Activated T-cell treated with anti-CD3 and anti-CD28 coated beads, Interleukin-2, amount 50 U/mL, for 4 hours (primary cell): ENCODE measurements at regions not wholly inside any gene's neighbourhood (a gene's known extent, or its start where the extent isn't known, plus 50 kb on each side); places are given as distances from the start of the nearest gene placed in this dataset.
"Not testable (repeated sequence)": the region's sequence is repeated elsewhere in the genome, so short reads cannot be mapped to it uniquely, and the experiment has no call there.

ENCODE experiments used
- ATAC-seq, 2 donors: fragments of 200-7000 bp; cut with Tn5 transposase; one replicate each; pipeline ENCODE4 v1.10.0; 2021
- DNase-seq: peaks from one replicate; pipeline ENCODE4 v3.0.0-alpha.2; 2020
- H3K27me3 Mint-ChIP-seq: one replicate; pipeline ENCODE4 v1.8.0; 2021; ENCODE audit warnings: low read depth, mixed read lengths
- H3K36me3 Mint-ChIP-seq: one replicate; pipeline ENCODE4 v1.8.0; 2022; ENCODE audit warnings: mixed read lengths; ENCODE audit not compliant: insufficient read depth
- H3K4me1 Mint-ChIP-seq: one replicate; pipeline ENCODE4 v1.8.0; 2021; ENCODE audit warnings: low read depth, mixed read lengths
- H3K4me3 Mint-ChIP-seq: one replicate; pipeline ENCODE4 v1.8.0; 2021; ENCODE audit warnings: mild to moderate bottlenecking, moderate library complexity, mixed read lengths
- H3K9me3 Mint-ChIP-seq: one replicate; pipeline ENCODE4 v1.8.0; 2021; ENCODE audit warnings: mixed read lengths

- Mint-ChIP-seq H3K4me1 (no peaks in the 10 kb centered on the region), H3K36me3 (no peaks in the 10 kb centered on the region), H3K27me3 (no peaks in the 10 kb centered on the region), H3K9me3 (no peaks in the 10 kb centered on the region), H3K4me3 (no peak overlapping the region)
- ATAC-seq (no peak), DNase-seq (no peak)
These were observed 182.7 kb downstream of the KIT start for GRCh38 chr4:54840430-54840829.

- no peaks in the 10 kb centered on the region for H3K36me3 Mint-ChIP-seq
- no peak for DNase-seq
- no peaks in the 10 kb centered on the region for H3K9me3 Mint-ChIP-seq
These were observed 180.5 kb downstream of the KIT start for GRCh38 chr4:54838301-54838700.

GRCh38 chr4:54837576-54838140, 179.9 kb downstream of the KIT start:
- Mint-ChIP-seq H3K4me3 (no peak overlapping the region), H3K4me1 (no peaks in the 10 kb centered on the region), H3K27me3 (no peaks in the 10 kb centered on the region), H3K36me3 (no peaks in the 10 kb centered on the region), H3K9me3 (no peaks in the 10 kb centered on the region)
- no peak for DNase-seq
- no peak for ATAC-seq

More at GRCh38 chr4:54838301-54838700, 180.5 kb downstream of the KIT start:
- ATAC-seq, result no peak
- no peak overlapping the region for H3K4me3 Mint-ChIP-seq
- H3K4me1 Mint-ChIP-seq, result no peaks in the 10 kb centered on the region
- H3K27me3 Mint-ChIP-seq, result no peaks in the 10 kb centered on the region

GRCh38 chr4:54828361-54828760, 170.6 kb downstream of the KIT start:
- DNase-seq, H3K36me3 Mint-ChIP-seq, H3K4me1 Mint-ChIP-seq, H3K4me3 Mint-ChIP-seq, H3K9me3 Mint-ChIP-seq, ATAC-seq, H3K27me3 Mint-ChIP-seq: not testable (repeated sequence)

- no peak overlapping the region for H3K4me3 Mint-ChIP-seq
These were observed 165.9 kb downstream of the KIT start for GRCh38 chr4:54823616-54824015.

GRCh38 chr4:54819034-54819433, 161.3 kb downstream of the KIT start:
- no peak for DNase-seq
- no peak for ATAC-seq
- no peaks in the 10 kb centered on the region for H3K36me3 Mint-ChIP-seq
- H3K4me1 Mint-ChIP-seq, result peaks cover 3% of the 10 kb centered on the region
- H3K4me3 Mint-ChIP-seq, result no peak overlapping the region
- H3K27me3 Mint-ChIP-seq, result peaks cover 4% of the 10 kb centered on the region
- H3K9me3 Mint-ChIP-seq, result no peaks in the 10 kb centered on the region

More at GRCh38 chr4:54823616-54824015, 165.9 kb downstream of the KIT start:
- Mint-ChIP-seq H3K27me3 (peaks cover 4% of the 10 kb centered on the region), H3K4me1 (peaks cover 3% of the 10 kb centered on the region), H3K36me3 (no peaks in the 10 kb centered on the region), H3K9me3 (no peaks in the 10 kb centered on the region)
- ATAC-seq (no peak), DNase-seq (no peak)

- peaks cover 4% of the 10 kb centered on the region for H3K27me3 Mint-ChIP-seq
- no peaks in the 10 kb centered on the region for H3K36me3 Mint-ChIP-seq
- H3K9me3 Mint-ChIP-seq, result no peaks in the 10 kb centered on the region
- no peak overlapping the region for H3K4me3 Mint-ChIP-seq
- no peak for DNase-seq
- H3K4me1 Mint-ChIP-seq, result peaks cover 3% of the 10 kb centered on the region
- no peak for ATAC-seq
These were observed 160.7 kb downstream of the KIT start for GRCh38 chr4:54818481-54818880.

- H3K9me3 Mint-ChIP-seq, result no peaks in the 10 kb centered on the region
- no peak overlapping the region for H3K4me3 Mint-ChIP-seq
- no peaks in the 10 kb centered on the region for H3K27me3 Mint-ChIP-seq
- ATAC-seq, result no peak
- DNase-seq, result no peak
- H3K4me1 Mint-ChIP-seq, result no peaks in the 10 kb centered on the region
- no peaks in the 10 kb centered on the region for H3K36me3 Mint-ChIP-seq
These were observed 155.9 kb downstream of the KIT start for GRCh38 chr4:54813674-54814073.

- Mint-ChIP-seq H3K36me3 (no peaks in the 10 kb centered on the region), H3K27me3 (no peaks in the 10 kb centered on the region), H3K4me3 (no peak overlapping the region), H3K9me3 (peaks cover 5% of the 10 kb centered on the region), H3K4me1 (peaks cover 2% of the 10 kb centered on the region)
- ATAC-seq (no peak), DNase-seq (no peak)
These were observed 148.6 kb downstream of the KIT start for GRCh38 chr4:54806351-54806750.

GRCh38 chr4:54802336-54802735, 144.6 kb downstream of the KIT start:
- peaks cover 5% of the 10 kb centered on the region for H3K9me3 Mint-ChIP-seq
- H3K4me3 Mint-ChIP-seq, result no peak overlapping the region
- DNase-seq (no peak), ATAC-seq (no peak)
- H3K4me1 Mint-ChIP-seq, result peaks cover 7% of the 10 kb centered on the region
- no peaks in the 10 kb centered on the region for H3K27me3 Mint-ChIP-seq
- no peaks in the 10 kb centered on the region for H3K36me3 Mint-ChIP-seq

- H3K4me1 Mint-ChIP-seq, result peaks cover 7% of the 10 kb centered on the region
- no peak overlapping the region for H3K4me3 Mint-ChIP-seq
- no peak for ATAC-seq
- H3K27me3 Mint-ChIP-seq, result no peaks in the 10 kb centered on the region
- H3K9me3 Mint-ChIP-seq, result no peaks in the 10 kb centered on the region
- H3K36me3 Mint-ChIP-seq, result no peaks in the 10 kb centered on the region
- no peak for DNase-seq
These were observed 143.2 kb downstream of the KIT start for GRCh38 chr4:54800831-54801530.

GRCh38 chr4:54794579-54794978, 136.8 kb downstream of the KIT start:
- no peak overlapping the region for H3K4me3 Mint-ChIP-seq
- ATAC-seq (no peak), DNase-seq (no peak)
- H3K36me3 Mint-ChIP-seq, result no peaks in the 10 kb centered on the region
- no peaks in the 10 kb centered on the region for H3K9me3 Mint-ChIP-seq
- H3K4me1 Mint-ChIP-seq, result peaks cover 5% of the 10 kb centered on the region
- no peaks in the 10 kb centered on the region for H3K27me3 Mint-ChIP-seq

GRCh38 chr4:54793856-54794422, 136.2 kb downstream of the KIT start:
- Mint-ChIP-seq H3K4me3 (no peak overlapping the region), H3K4me1 (peaks cover 5% of the 10 kb centered on the region), H3K27me3 (no peaks in the 10 kb centered on the region), H3K9me3 (no peaks in the 10 kb centered on the region), H3K36me3 (no peaks in the 10 kb centered on the region)
- ATAC-seq, result no peak
- DNase-seq, result no peak
